ENCODE measurements at regions not wholly inside any gene's neighbourhood (a gene's known extent, or its start where the extent isn't known, plus 50 kb on each side); places are given as distances from the start of the nearest gene placed in this dataset.

DNA sequence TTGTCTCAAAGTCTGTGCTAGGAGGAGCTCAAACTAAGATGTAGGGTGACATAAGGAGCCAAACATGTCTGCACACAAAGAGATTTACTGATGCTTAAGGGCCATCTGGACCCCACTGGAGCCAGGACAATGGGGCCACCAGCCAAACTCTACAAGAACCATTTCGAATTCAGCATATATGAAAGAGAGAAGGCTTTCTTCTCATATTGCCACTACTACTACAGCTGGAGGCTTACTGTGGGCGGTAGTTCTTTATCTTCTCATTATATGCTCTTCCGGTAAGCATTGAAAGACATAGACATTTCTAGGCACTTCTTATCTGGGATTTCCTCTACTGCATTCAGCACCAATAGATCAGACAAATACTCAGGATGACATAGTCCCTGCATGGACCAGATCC is 404.4 kb upstream of the PROK2 start:
- TF ChIP-seq GATA2 (CRISPR knock-in tag; IDR thresholded peaks at IDR 0.05) = no peak
- TF ChIP-seq, protein P1, sequence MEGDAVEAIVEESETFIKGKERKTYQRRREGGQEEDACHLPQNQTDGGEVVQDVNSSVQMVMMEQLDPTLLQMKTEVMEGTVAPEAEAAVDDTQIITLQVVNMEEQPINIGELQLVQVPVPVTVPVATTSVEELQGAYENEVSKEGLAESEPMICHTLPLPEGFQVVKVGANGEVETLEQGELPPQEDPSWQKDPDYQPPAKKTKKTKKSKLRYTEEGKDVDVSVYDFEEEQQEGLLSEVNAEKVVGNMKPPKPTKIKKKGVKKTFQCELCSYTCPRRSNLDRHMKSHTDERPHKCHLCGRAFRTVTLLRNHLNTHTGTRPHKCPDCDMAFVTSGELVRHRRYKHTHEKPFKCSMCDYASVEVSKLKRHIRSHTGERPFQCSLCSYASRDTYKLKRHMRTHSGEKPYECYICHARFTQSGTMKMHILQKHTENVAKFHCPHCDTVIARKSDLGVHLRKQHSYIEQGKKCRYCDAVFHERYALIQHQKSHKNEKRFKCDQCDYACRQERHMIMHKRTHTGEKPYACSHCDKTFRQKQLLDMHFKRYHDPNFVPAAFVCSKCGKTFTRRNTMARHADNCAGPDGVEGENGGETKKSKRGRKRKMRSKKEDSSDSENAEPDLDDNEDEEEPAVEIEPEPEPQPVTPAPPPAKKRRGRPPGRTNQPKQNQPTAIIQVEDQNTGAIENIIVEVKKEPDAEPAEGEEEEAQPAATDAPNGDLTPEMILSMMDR (IDR thresholded peaks at IDR 0.05) = no peak
- TF ChIP-seq RFX5 (IDR thresholded peaks at IDR 0.05; ENCODE audit: low read length) = no peak
- TF ChIP-seq YY1 (IDR thresholded peaks at IDR 0.05; ENCODE audit: low read depth) = no peak
- TF ChIP-seq NRF1 (IDR thresholded peaks at IDR 0.05; ENCODE audit: low read depth, low read length) = no peak
- TF ChIP-seq EP300 (IDR thresholded peaks at IDR 0.05; ENCODE audit: borderline replicate concordance in 1 of 2, low read depth in 1 of 2, low read length in 1 of 2) = no peak
- TF ChIP-seq SIN3A (IDR thresholded peaks at IDR 0.05; ENCODE audit: borderline replicate concordance, low read depth, low read length) = no peak
- TF ChIP-seq RAD21 (IDR thresholded peaks at IDR 0.05; ENCODE audit: low read length) = no peak
- no peak for TF ChIP-seq EZH2phosphoT487 (IDR thresholded peaks at IDR 0.05; ENCODE audit: borderline replicate concordance, low read depth)
- no peak for TF ChIP-seq CHD2 (IDR thresholded peaks at IDR 0.05; ENCODE audit: low read length, partially characterized antibody)
